ENCODE measurements at regions not wholly inside any gene's neighbourhood (a gene's known extent, or its start where the extent isn't known, plus 50 kb on each side); places are given as distances from the start of the nearest gene placed in this dataset.

DNA sequence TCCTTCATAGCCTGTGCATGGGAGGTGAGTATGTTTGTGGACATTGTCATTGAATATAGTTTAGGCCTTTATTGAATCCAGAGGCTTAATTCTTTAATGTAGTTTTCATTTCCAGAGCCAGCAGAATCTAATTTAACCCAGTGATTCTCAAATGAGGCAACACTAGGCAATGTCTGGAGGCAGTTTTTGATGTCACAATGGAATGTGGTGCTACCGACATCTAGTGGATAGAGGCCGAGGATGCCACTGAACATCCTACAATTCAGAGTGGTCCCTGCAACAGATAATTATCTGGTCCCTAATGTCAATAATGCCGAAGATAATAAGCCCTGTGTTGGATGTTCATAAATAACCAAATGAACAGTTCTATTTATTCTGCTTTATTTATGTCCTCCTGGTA lies 98.9 kb upstream of the TBL1Y start:
- no peak overlapping the region for H2BK5ac ChIP-seq (ENCODE audit: low read depth, low read length)
- H2BK15ac ChIP-seq (ENCODE audit: low read length), result no peak overlapping the region
- FAIRE-seq, result peak; percentile 99
- no peaks in the 10 kb centered on the region for H3K4me1 ChIP-seq (replicated peaks in 1 of 4; ENCODE audit: control insufficient read depth in 3 of 4, insufficient read depth in 4 of 4, low read length in 3 of 4)
- H4K20me1 ChIP-seq (replicated peaks in 1 of 2; ENCODE audit: control insufficient read depth in 1 of 2, insufficient read depth in 2 of 2, low read length in 2 of 2), result no peaks in the 10 kb centered on the region
- no peak overlapping the region for H4K5ac ChIP-seq (ENCODE audit: insufficient read length, low read depth, low read length)
- H3K4me3 ChIP-seq (ENCODE audit: extremely low read depth in 1 of 4, insufficient read depth in 2 of 4, low read depth in 3 of 4, low read length in 4 of 4), result no peak overlapping the region
- H3K56ac ChIP-seq (replicated peaks; ENCODE audit: insufficient read length, low read depth, low read length), result no peak overlapping the region
- no peak overlapping the region for H2BK120ac ChIP-seq (replicated peaks; ENCODE audit: low read depth, low read length)
- no peak overlapping the region for H2BK12ac ChIP-seq (ENCODE audit: low read depth, low read length)
- H4K8ac ChIP-seq (ENCODE audit: extremely low read depth, insufficient read depth, low read length), result no peak overlapping the region
- H2BK20ac ChIP-seq (ENCODE audit: low read length), result no peak overlapping the region
- H3K36me3 ChIP-seq (ENCODE audit: control insufficient read depth in 2 of 4, insufficient read depth in 4 of 4, low read length in 3 of 4), result no peaks in the 10 kb centered on the region
- no peaks in the 10 kb centered on the region for H3K79me1 ChIP-seq (ENCODE audit: low read depth, low read length)
- no peak overlapping the region for H3K4me2 ChIP-seq (ENCODE audit: insufficient read depth in 1 of 2, low read depth in 2 of 2, low read length in 2 of 2)
- H3K23me2 ChIP-seq (ENCODE audit: low read depth, low read length), result no peaks in the 10 kb centered on the region
- H3K27me3 ChIP-seq (replicated peaks in 1 of 4; ENCODE audit: control insufficient read depth in 3 of 4, extremely low read depth in 1 of 4, insufficient read depth in 3 of 4, low read length in 3 of 4), result no peaks in the 10 kb centered on the region
- H3K9me3 ChIP-seq (ENCODE audit: insufficient read depth in 2 of 2, low read depth in 1 of 2, low read length in 1 of 2), result no peaks in the 10 kb centered on the region
- no peak overlapping the region; the same call in 1 of the 2 replicates for H2AFZ ChIP-seq (ENCODE audit: low read length)
- H2AK5ac ChIP-seq (ENCODE audit: low read depth, low read length), result no peak overlapping the region
- ChIA-PET CTCF (ENCODE audit: partially characterized antibody) (interaction anchor here (0.7 to 1.6 kb wide), 2 partner anchors 16 to 19 kb away, joined by 3 to 4 read pairs; no protein-coding TSS in a partner anchor), POLR2A (ENCODE audit: partially characterized antibody) (no interaction called here)
- H3K9ac ChIP-seq (replicated peaks in 1 of 4; ENCODE audit: extremely low read depth in 1 of 4, low read depth in 3 of 4, low read length in 3 of 4), result no peak overlapping the region
- no peak overlapping the region for H3K27ac ChIP-seq (ENCODE audit: low read depth, low read length)
- H4K91ac ChIP-seq (replicated peaks; ENCODE audit: insufficient read length, low read length), result no peak overlapping the region
- H3K4ac ChIP-seq (replicated peaks; ENCODE audit: insufficient read length, low read depth, low read length), result no peak overlapping the region
- H3K14ac ChIP-seq (ENCODE audit: insufficient read length), result no peak overlapping the region
- DNase-seq (ENCODE audit: low read depth in 1 of 2, low spot score in 2 of 2), result no peak
- no peak overlapping the region for H3K23ac ChIP-seq (ENCODE audit: insufficient read length)
- no peaks in the 10 kb centered on the region for H3K79me2 ChIP-seq (ENCODE audit: control insufficient read depth in 1 of 2, insufficient read depth in 2 of 2, low read length in 2 of 2)
- 44% methylated on average over 3 of the region's 3 CpGs; no CpG with 5 or more reads in 1 of the 2 experiments for WGBS, 2 experiments (ENCODE audit: extremely low coverage in 1 of 2, insufficient coverage in 1 of 2, insufficient read length in 1 of 2, insufficient replicate concordance in 2 of 2, low coverage in 1 of 2, low lambda C conversion rate in 2 of 2, missing lambda C conversion rate in 1 of 2)
- H3K18ac ChIP-seq (ENCODE audit: extremely low read depth, low read length), result no peak overlapping the region
- TF ChIP-seq TEAD4 (IDR thresholded peaks at IDR 0.05; ENCODE audit: low read depth, low read length), result 0 out of 2 replicates have a peak, but pooled peaks have one; percentile 6
- peak; percentile 66; the same call in 1 of the 2 replicates for TF ChIP-seq CEBPB (IDR thresholded peaks at IDR 0.05; ENCODE audit: low read depth, low read length)
- peak; percentile 83 to 87 for TF ChIP-seq RAD21 (IDR thresholded peaks at IDR 0.05 in 1 of 2, conservative IDR thresholded peaks at IDR 0.05 in 1 of 2; ENCODE audit: low read depth in 2 of 2, low read length in 2 of 2)
- TF ChIP-seq POLR2AphosphoS5 (IDR thresholded peaks at IDR 0.05; ENCODE audit: low read depth, low read length), result no peak
- no peak for TF ChIP-seq EP300 (IDR thresholded peaks at IDR 0.05; ENCODE audit: borderline replicate concordance in 1 of 2, low read depth in 2 of 2, low read length in 2 of 2)
- no peak for TF ChIP-seq RNF2 (IDR thresholded peaks at IDR 0.05; ENCODE audit: borderline replicate concordance, low read depth, low read length, missing control alignments, poor library complexity, severe bottlenecking)
- TF ChIP-seq, protein P1, sequence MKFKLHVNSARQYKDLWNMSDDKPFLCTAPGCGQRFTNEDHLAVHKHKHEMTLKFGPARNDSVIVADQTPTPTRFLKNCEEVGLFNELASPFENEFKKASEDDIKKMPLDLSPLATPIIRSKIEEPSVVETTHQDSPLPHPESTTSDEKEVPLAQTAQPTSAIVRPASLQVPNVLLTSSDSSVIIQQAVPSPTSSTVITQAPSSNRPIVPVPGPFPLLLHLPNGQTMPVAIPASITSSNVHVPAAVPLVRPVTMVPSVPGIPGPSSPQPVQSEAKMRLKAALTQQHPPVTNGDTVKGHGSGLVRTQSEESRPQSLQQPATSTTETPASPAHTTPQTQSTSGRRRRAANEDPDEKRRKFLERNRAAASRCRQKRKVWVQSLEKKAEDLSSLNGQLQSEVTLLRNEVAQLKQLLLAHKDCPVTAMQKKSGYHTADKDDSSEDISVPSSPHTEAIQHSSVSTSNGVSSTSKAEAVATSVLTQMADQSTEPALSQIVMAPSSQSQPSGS (IDR thresholded peaks at IDR 0.05; ENCODE audit: low read length), result no peak
- TF ChIP-seq, protein P2, sequence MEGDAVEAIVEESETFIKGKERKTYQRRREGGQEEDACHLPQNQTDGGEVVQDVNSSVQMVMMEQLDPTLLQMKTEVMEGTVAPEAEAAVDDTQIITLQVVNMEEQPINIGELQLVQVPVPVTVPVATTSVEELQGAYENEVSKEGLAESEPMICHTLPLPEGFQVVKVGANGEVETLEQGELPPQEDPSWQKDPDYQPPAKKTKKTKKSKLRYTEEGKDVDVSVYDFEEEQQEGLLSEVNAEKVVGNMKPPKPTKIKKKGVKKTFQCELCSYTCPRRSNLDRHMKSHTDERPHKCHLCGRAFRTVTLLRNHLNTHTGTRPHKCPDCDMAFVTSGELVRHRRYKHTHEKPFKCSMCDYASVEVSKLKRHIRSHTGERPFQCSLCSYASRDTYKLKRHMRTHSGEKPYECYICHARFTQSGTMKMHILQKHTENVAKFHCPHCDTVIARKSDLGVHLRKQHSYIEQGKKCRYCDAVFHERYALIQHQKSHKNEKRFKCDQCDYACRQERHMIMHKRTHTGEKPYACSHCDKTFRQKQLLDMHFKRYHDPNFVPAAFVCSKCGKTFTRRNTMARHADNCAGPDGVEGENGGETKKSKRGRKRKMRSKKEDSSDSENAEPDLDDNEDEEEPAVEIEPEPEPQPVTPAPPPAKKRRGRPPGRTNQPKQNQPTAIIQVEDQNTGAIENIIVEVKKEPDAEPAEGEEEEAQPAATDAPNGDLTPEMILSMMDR (IDR thresholded peaks at IDR 0.05; ENCODE audit: control extremely low read depth in 1 of 3, insufficient read depth in 1 of 3, low read depth in 1 of 3, low read length in 3 of 3), result peak; percentile 27 to 72 (median 57)
